ENCODE measurements at regions not wholly inside any gene's neighbourhood (a gene's known extent, or its start where the extent isn't known, plus 50 kb on each side); places are given as distances from the start of the nearest gene placed in this dataset.

DNA sequence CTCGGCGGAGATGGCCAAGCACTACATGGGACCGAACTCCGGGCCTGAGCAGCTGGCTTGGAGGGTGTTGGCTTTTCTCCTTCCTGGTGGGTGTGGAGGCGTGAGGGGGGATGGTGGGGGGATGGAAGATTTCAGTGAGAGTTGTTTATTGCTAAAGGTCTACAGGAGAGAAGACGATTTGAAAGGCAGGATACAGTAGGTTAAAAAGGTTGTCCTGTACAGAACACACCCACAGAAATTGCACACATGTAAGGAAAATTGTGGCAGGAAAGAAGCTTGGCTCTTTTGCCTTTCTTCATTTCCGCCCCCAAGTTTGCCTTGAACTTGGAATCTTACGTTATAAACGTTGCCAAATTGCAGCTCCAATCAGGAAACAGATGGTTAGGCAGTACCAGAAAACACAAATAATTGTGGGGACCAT lies 74.1 kb upstream of the STOX2 start:
- Histone ChIP-seq H2AK5ac (ENCODE audit: insufficient read length, low read length) (no peak overlapping the region), H4K5ac (ENCODE audit: insufficient read length, low read depth, low read length) (no peak overlapping the region), H3K9me3 (ENCODE audit: control insufficient read depth, low read depth, low read length) (no peaks in the 10 kb centered on the region), H3K14ac (ENCODE audit: insufficient read depth, low read length) (no peak overlapping the region), H3K18ac (ENCODE audit: insufficient read length, low read depth, low read length) (no peak overlapping the region), H3K27me3 (ENCODE audit: insufficient read depth, low read length) (no peaks in the 10 kb centered on the region), H4K20me1 (ENCODE audit: control insufficient read depth, insufficient read depth, insufficient read length) (no peaks in the 10 kb centered on the region), H3K79me1 (ENCODE audit: insufficient read depth, low read depth, low read length, poor library complexity, severe bottlenecking) (no peaks in the 10 kb centered on the region), H2AFZ (ENCODE audit: low read length) (no peak overlapping the region), H3K4me2 (ENCODE audit: insufficient read depth, insufficient read length, low read length) (no peak overlapping the region), H4K8ac (replicated peaks; ENCODE audit: insufficient read length, low read depth, low read length) (no peak overlapping the region), H2BK15ac (ENCODE audit: low read depth, low read length) (no peak overlapping the region), H3K27ac (ENCODE audit: insufficient read length, low read depth, low read length) (no peak overlapping the region), H3K23me2 (ENCODE audit: insufficient read length, low read depth, low read length, poor library complexity, severe bottlenecking) (no peaks in the 10 kb centered on the region), H2BK20ac (ENCODE audit: low read depth, low read length, poor library complexity, severe bottlenecking) (no peak overlapping the region), H3T11ph (ENCODE audit: low read length) (no peak overlapping the region), H2BK12ac (ENCODE audit: insufficient read length, low read depth, low read length) (no peak overlapping the region), H3K79me2 (ENCODE audit: insufficient read depth, low read length) (no peaks in the 10 kb centered on the region), H3K56ac (ENCODE audit: insufficient read length, low read depth, low read length) (no peak overlapping the region), H4K91ac (ENCODE audit: insufficient read length, low read depth, low read length) (no peak overlapping the region), H3K4me1 (ENCODE audit: insufficient read depth, low read length) (no peaks in the 10 kb centered on the region), H3K23ac (ENCODE audit: insufficient read length, low read depth, low read length) (no peak overlapping the region), H2BK5ac (ENCODE audit: insufficient read length, low read length) (no peak overlapping the region), H3K9ac (ENCODE audit: extremely low read depth, insufficient read length, low read length) (no peak overlapping the region), H3K4ac (ENCODE audit: low read depth, low read length) (no peak overlapping the region), H2BK120ac (ENCODE audit: low read depth, low read length, poor library complexity, severe bottlenecking) (no peak overlapping the region)
- TF ChIP-seq, protein P1, sequence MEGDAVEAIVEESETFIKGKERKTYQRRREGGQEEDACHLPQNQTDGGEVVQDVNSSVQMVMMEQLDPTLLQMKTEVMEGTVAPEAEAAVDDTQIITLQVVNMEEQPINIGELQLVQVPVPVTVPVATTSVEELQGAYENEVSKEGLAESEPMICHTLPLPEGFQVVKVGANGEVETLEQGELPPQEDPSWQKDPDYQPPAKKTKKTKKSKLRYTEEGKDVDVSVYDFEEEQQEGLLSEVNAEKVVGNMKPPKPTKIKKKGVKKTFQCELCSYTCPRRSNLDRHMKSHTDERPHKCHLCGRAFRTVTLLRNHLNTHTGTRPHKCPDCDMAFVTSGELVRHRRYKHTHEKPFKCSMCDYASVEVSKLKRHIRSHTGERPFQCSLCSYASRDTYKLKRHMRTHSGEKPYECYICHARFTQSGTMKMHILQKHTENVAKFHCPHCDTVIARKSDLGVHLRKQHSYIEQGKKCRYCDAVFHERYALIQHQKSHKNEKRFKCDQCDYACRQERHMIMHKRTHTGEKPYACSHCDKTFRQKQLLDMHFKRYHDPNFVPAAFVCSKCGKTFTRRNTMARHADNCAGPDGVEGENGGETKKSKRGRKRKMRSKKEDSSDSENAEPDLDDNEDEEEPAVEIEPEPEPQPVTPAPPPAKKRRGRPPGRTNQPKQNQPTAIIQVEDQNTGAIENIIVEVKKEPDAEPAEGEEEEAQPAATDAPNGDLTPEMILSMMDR (conservative IDR thresholded peaks at IDR 0.05) = no peak
- H3K36me3 Mint-ChIP-seq (ENCODE audit: insufficient read depth in 1 of 3, low read depth in 3 of 3) = no peaks in the 10 kb centered on the region
- H3K4me1 Mint-ChIP-seq = peaks cover 13 to 15% of the 10 kb centered on the region in 2 experiments
- no peak for DNase-seq
- H3K27ac Mint-ChIP-seq = no peak overlapping the region; a peak in 1 of 7 replicates
- H3K27me3 Mint-ChIP-seq (ENCODE audit: low read depth) = peaks cover 6% of the 10 kb centered on the region
- no CpG with 5 or more reads among the region's 9 CpGs for WGBS (ENCODE audit: extremely low coverage, insufficient read length, low lambda C conversion rate)
- no peaks in the 10 kb centered on the region for H3K9me3 Mint-ChIP-seq
- no peak overlapping the region for H3K4me3 Mint-ChIP-seq

Data from H9 (cell line).